Panc1 (cell line): ENCODE measurements at regions not wholly inside any gene's neighbourhood (a gene's known extent, or its start where the extent isn't known, plus 50 kb on each side); places are given as distances from the start of the nearest gene placed in this dataset.

Source experiments
- ATAC-seq: fragments of 200-7000 bp; cut with Tn5 transposase; 2 replicates; pipeline ENCODE4 v1.9.1; 2020; ENCODE audit warnings: mild to moderate bottlenecking, moderate library complexity
- BruUV-seq: library from RNA; stranded (reverse); fragments of 400-500 nt; replicated peaks from 2 replicates; lab custom pipeline; 2021; lab: Mats Ljungman, UMichigan
- CTCF ChIA-PET: fragments of 300-600 bp; sonication (Branson Sonifier 250); formaldehyde crosslinking; loops from one replicate; lab custom pipeline; 2022; ENCODE audit warnings: antibody characterized with exemption; lab: Charles Lee
- POLR2A ChIA-PET: fragments of 300-600 bp; sonication (Branson Sonifier 250); formaldehyde crosslinking; loops from one replicate; lab custom pipeline; 2022; ENCODE audit warnings: antibody characterized with exemption; lab: Charles Lee
- DNase-seq: peaks from one replicate; pipeline ENCODE4 v3.0.0-alpha.2; 2010; ENCODE audit warnings: low read depth, low spot score
- H3K27ac ChIP-seq: 2 replicates; pipeline ENCODE4 v1.5.1; 2011; ENCODE audit warnings: mild to moderate bottlenecking, low read length, inconsistent platforms
- H3K27me3 ChIP-seq: fragments of 200-500 bp; sonication (Bioruptor generic); 2 replicates; pipeline ENCODE4 v1.6.0; 2014; ENCODE audit warnings: low read length, inconsistent platforms; ENCODE audit not compliant: control insufficient read depth, insufficient read depth
- H3K36me3 ChIP-seq: fragments of 200-500 bp; sonication (Bioruptor generic); 2 replicates; pipeline ENCODE4 v1.5.1; 2014; ENCODE audit warnings: inconsistent platforms, mild to moderate bottlenecking, low read length, moderate library complexity; ENCODE audit not compliant: control insufficient read depth, insufficient read depth
- H3K4me1 ChIP-seq: 2 replicates; pipeline ENCODE4 v1.5.1; 2011; ENCODE audit warnings: inconsistent platforms, mild to moderate bottlenecking, low read length, moderate library complexity; ENCODE audit not compliant: control insufficient read depth, insufficient read depth
- H3K4me3 ChIP-seq, 2 experiments: 2 replicates each; pipeline ENCODE4 v1.5.1; 2011 to 2012; ENCODE audit warnings: low read depth in 2 of 2, low read length in 2 of 2, mild to moderate bottlenecking in 2 of 2, inconsistent platforms in 1 of 2, moderate library complexity in 1 of 2
- H3K9me3 ChIP-seq: fragments of 200-500 bp; sonication (Bioruptor generic); 2 replicates; pipeline ENCODE4 v1.5.1; 2014; ENCODE audit warnings: low read depth, mild to moderate bottlenecking, inconsistent platforms, low read length, moderate library complexity; ENCODE audit not compliant: control insufficient read depth, insufficient read depth
- POLR2AphosphoS5 ChIP-seq: IDR thresholded peaks from 2 replicates; pipeline ENCODE4 v1.6.1; 2012; ENCODE audit warnings: mild to moderate bottlenecking, low read depth, low read length, moderate library complexity
- SIN3A ChIP-seq: IDR thresholded peaks from 2 replicates; pipeline ENCODE4 v1.6.1; 2012; ENCODE audit warnings: low read depth, mild to moderate bottlenecking, low read length, moderate library complexity, borderline replicate concordance; ENCODE audit not compliant: insufficient read depth
- TCF7L2 ChIP-seq: IDR thresholded peaks from 2 replicates; pipeline ENCODE4 v1.6.1; 2011; ENCODE audit warnings: mild to moderate bottlenecking, low read depth, low read length, inconsistent platforms
- in situ Hi-C: cut with HindIII; loops from 2 replicates; pipeline ENCODE4 v1.10.0; 2016; ENCODE audit warnings: low sequenced_read_pairs, low pct_unique_long_range_greater_than_20kb
- intact Hi-C: fragments of 100-400 bp; cut with micrococcal nuclease; formaldehyde crosslinking; loops from one replicate; pipeline ENCODE4 v1.10.0; 2022; ENCODE audit not compliant: unreplicated experiment
- TF ChIP-seq, protein P1 (sequence below): fragments of 450-650 bp; IDR thresholded peaks from 2 replicates; pipeline ENCODE4 v1.5.1; 2017; ENCODE audit warnings: mild to moderate bottlenecking
- TF ChIP-seq, protein P2 (sequence below), 2 experiments: IDR thresholded peaks; 2 replicates each; pipeline ENCODE4 v1.6.1; 2011 to 2012; ENCODE audit warnings: low read depth in 2 of 2, control low read depth in 1 of 2, low read length in 1 of 2, mild to moderate bottlenecking in 1 of 2, moderate library complexity in 1 of 2; ENCODE audit not compliant: insufficient read depth in 1 of 2

- no peak overlapping the region for H3K4me3 ChIP-seq
- no peak overlapping the region for H3K27ac ChIP-seq
- H3K9me3 ChIP-seq = no peaks in the 10 kb centered on the region
- in situ Hi-C loops (no loop called here), intact Hi-C loops (no loop called here)
- ChIA-PET POLR2A (no interaction called here), CTCF (no interaction called here)
- DNase-seq = no peak
- BruUV-seq = no TSS peak
- H3K36me3 ChIP-seq = no peaks in the 10 kb centered on the region
- TF ChIP-seq SIN3A (no peak), TCF7L2 (no peak), POLR2AphosphoS5 (no peak)
- TF ChIP-seq, protein P1, sequence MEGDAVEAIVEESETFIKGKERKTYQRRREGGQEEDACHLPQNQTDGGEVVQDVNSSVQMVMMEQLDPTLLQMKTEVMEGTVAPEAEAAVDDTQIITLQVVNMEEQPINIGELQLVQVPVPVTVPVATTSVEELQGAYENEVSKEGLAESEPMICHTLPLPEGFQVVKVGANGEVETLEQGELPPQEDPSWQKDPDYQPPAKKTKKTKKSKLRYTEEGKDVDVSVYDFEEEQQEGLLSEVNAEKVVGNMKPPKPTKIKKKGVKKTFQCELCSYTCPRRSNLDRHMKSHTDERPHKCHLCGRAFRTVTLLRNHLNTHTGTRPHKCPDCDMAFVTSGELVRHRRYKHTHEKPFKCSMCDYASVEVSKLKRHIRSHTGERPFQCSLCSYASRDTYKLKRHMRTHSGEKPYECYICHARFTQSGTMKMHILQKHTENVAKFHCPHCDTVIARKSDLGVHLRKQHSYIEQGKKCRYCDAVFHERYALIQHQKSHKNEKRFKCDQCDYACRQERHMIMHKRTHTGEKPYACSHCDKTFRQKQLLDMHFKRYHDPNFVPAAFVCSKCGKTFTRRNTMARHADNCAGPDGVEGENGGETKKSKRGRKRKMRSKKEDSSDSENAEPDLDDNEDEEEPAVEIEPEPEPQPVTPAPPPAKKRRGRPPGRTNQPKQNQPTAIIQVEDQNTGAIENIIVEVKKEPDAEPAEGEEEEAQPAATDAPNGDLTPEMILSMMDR = no peak
- TF ChIP-seq, protein P2, sequence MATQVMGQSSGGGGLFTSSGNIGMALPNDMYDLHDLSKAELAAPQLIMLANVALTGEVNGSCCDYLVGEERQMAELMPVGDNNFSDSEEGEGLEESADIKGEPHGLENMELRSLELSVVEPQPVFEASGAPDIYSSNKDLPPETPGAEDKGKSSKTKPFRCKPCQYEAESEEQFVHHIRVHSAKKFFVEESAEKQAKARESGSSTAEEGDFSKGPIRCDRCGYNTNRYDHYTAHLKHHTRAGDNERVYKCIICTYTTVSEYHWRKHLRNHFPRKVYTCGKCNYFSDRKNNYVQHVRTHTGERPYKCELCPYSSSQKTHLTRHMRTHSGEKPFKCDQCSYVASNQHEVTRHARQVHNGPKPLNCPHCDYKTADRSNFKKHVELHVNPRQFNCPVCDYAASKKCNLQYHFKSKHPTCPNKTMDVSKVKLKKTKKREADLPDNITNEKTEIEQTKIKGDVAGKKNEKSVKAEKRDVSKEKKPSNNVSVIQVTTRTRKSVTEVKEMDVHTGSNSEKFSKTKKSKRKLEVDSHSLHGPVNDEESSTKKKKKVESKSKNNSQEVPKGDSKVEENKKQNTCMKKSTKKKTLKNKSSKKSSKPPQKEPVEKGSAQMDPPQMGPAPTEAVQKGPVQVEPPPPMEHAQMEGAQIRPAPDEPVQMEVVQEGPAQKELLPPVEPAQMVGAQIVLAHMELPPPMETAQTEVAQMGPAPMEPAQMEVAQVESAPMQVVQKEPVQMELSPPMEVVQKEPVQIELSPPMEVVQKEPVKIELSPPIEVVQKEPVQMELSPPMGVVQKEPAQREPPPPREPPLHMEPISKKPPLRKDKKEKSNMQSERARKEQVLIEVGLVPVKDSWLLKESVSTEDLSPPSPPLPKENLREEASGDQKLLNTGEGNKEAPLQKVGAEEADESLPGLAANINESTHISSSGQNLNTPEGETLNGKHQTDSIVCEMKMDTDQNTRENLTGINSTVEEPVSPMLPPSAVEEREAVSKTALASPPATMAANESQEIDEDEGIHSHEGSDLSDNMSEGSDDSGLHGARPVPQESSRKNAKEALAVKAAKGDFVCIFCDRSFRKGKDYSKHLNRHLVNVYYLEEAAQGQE (IDR thresholded peaks at IDR 0.05; ENCODE audit: insufficient read depth in 1 of 2, low read depth in 2 of 2, low read length in 1 of 2) = no peak
- H3K4me1 ChIP-seq = no peaks in the 10 kb centered on the region
- H3K27me3 ChIP-seq = no peaks in the 10 kb centered on the region
- ATAC-seq = no peak
These were observed 548.2 kb upstream of the CNKSR2 start for GRCh38 chrX:20825984-20826383.

DNA sequence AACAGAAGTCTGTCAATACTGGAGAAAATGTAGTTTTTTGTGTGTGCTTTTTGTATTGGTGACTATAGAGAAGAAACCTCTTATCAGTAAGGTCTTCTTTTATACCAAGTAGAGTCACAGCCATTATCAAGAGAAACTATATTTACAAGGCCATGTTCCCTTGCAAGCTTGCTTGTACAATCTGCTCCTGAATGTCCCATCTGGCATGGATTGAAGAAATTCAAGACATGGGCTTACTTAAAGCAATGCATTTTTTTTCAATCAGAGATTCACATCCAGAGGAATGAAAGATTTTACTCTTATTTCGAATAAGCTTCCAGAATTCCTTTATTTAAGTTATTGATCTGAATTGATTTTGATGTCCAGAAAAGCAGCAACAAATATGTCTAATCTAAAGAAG is 537.3 kb upstream of the RPS6KA3 start:
- Histone ChIP-seq H3K27ac (no peak overlapping the region), H3K4me1 (no peaks in the 10 kb centered on the region), H3K36me3 (no peaks in the 10 kb centered on the region), H3K4me3 (no peak overlapping the region), H3K27me3 (no peaks in the 10 kb centered on the region), H3K9me3 (no peaks in the 10 kb centered on the region)
- ChIA-PET CTCF (no interaction called here), POLR2A (no interaction called here)
- no TSS peak for BruUV-seq
- no peak for ATAC-seq
- intact Hi-C loops = no loop called here
- in situ Hi-C loops = no loop called here
- DNase-seq = no peak
- TF ChIP-seq, protein P1 = no peak
- TF ChIP-seq SIN3A (no peak), POLR2AphosphoS5 (no peak), TCF7L2 (no peak)
- TF ChIP-seq, protein P2 (IDR thresholded peaks at IDR 0.05; ENCODE audit: insufficient read depth in 1 of 2, low read depth in 2 of 2, low read length in 1 of 2) = no peak
